PC-3 (cell line): ENCODE measurements at regions not wholly inside any gene's neighbourhood (a gene's known extent, or its start where the extent isn't known, plus 50 kb on each side); places are given as distances from the start of the nearest gene placed in this dataset.

ENCODE experiments used
- CTCF ChIP-seq: fragments of 300-600 bp; sonication (generic); conservative IDR thresholded peaks from 2 replicates; pipeline ENCODE4 v1.5.1; 2017; ENCODE audit warnings: antibody characterized with exemption, low read depth, mild to moderate bottlenecking, low read length
- EZH2 ChIP-seq: fragments of 300-600 bp; sonication (generic); IDR thresholded peaks from one replicate; pipeline ENCODE4 v1.6.1; 2017; ENCODE audit warnings: antibody characterized with exemption, mild to moderate bottlenecking, low read length; ENCODE audit not compliant: unreplicated experiment
- EZH2phosphoT487 ChIP-seq: fragments of 300-600 bp; sonication (generic); IDR thresholded peaks from 2 replicates; pipeline ENCODE4 v1.6.1; 2018; ENCODE audit warnings: mild to moderate bottlenecking, antibody characterized with exemption, low read length, borderline replicate concordance

GRCh38 chr6:134821397-134821796 lies 128.5 kb downstream of the ALDH8A1 start:
- TF ChIP-seq CTCF (no peak), EZH2 (no peak), EZH2phosphoT487 (no peak)
